HepG2 (cell line): ENCODE measurements at regions not wholly inside any gene's neighbourhood (a gene's known extent, or its start where the extent isn't known, plus 50 kb on each side); places are given as distances from the start of the nearest gene placed in this dataset.

Source experiments
- CEBPG ChIP-seq: IDR thresholded peaks from 2 replicates; pipeline ENCODE4 v1.6.1; 2016
- EZH2 ChIP-seq: conservative IDR thresholded peaks from 2 replicates; pipeline ENCODE4 v1.6.1; 2012; ENCODE audit warnings: mild to moderate bottlenecking, low read depth, low read length, moderate library complexity
- GABPB1 ChIP-seq: IDR thresholded peaks from 2 replicates; pipeline ENCODE4 v1.6.1; 2016; ENCODE audit warnings: mild to moderate bottlenecking, missing genetic modification reagents, moderate library complexity, missing compliant biosample characterization
- HDAC2 ChIP-seq: sonication (generic); formaldehyde crosslinking; IDR thresholded peaks from 2 replicates; pipeline ENCODE4 v1.4.0; 2020; ENCODE audit warnings: missing genetic modification reagents
- MAFF ChIP-seq: IDR thresholded peaks from 2 replicates; pipeline ENCODE4 v1.6.1; 2011; ENCODE audit warnings: low read depth, low read length, improper control_type of control experiment
- RAD51 ChIP-seq: fragments of 450-650 bp; IDR thresholded peaks from 2 replicates; pipeline ENCODE4 v1.6.1; 2016; ENCODE audit warnings: borderline replicate concordance
- RXRA ChIP-seq: sonication (generic); formaldehyde crosslinking; IDR thresholded peaks from 2 replicates; pipeline ENCODE4 v1.5.1; 2020; ENCODE audit warnings: missing genetic modification reagents
- RXRB ChIP-seq: IDR thresholded peaks from 2 replicates; pipeline ENCODE4 v1.6.1; 2016; ENCODE audit warnings: borderline replicate concordance, missing genetic modification reagents, missing compliant biosample characterization
- SMAD1 ChIP-seq: sonication (generic); formaldehyde crosslinking; IDR thresholded peaks from 2 replicates; pipeline ENCODE4 v1.4.0; 2020; ENCODE audit warnings: missing genetic modification reagents, low read depth, mild to moderate bottlenecking, borderline replicate concordance
- SNAPC2 ChIP-seq: sonication (generic); formaldehyde crosslinking; IDR thresholded peaks from 2 replicates; pipeline ENCODE4 v1.8.1; 2022; ENCODE audit warnings: mild to moderate bottlenecking, missing genetic modification reagents
- SOX5 ChIP-seq: IDR thresholded peaks from 2 replicates; pipeline ENCODE4 v1.6.1; 2016; ENCODE audit warnings: borderline replicate concordance
- SP140L ChIP-seq: sonication (generic); formaldehyde crosslinking; IDR thresholded peaks from 2 replicates; pipeline ENCODE4 v1.4.0; 2020; ENCODE audit warnings: missing genetic modification reagents, borderline replicate concordance
- TARDBP ChIP-seq: sonication (generic); formaldehyde crosslinking; IDR thresholded peaks from 2 replicates; pipeline ENCODE4 v1.8.0; 2022; ENCODE audit warnings: mild to moderate bottlenecking, missing genetic modification reagents
- TBP ChIP-seq: sonication (generic); formaldehyde crosslinking; IDR thresholded peaks from 2 replicates; pipeline ENCODE4 v1.5.0; 2020; ENCODE audit warnings: missing genetic modification reagents
- TCF12 ChIP-seq, 2 experiments: fragments of 450-650 bp in 1 of 2; sonication (generic) in 1 of 2; formaldehyde crosslinking in 1 of 2; IDR thresholded peaks; 2 replicates each; pipeline versions ENCODE4 v1.6.1 to v1.8.0; 2017 to 2022; ENCODE audit warnings: antibody characterized with exemption in 1 of 2, mild to moderate bottlenecking in 1 of 2, missing genetic modification reagents in 1 of 2, moderate library complexity in 1 of 2
- ZFY ChIP-seq: sonication (generic); formaldehyde crosslinking; IDR thresholded peaks from 2 replicates; pipeline ENCODE4 v1.4.0; 2020; ENCODE audit warnings: missing genetic modification reagents
- ZNF12 ChIP-seq: sonication (generic); formaldehyde crosslinking; IDR thresholded peaks from 2 replicates; pipeline ENCODE4 v1.5.0; 2020; ENCODE audit warnings: missing genetic modification reagents
- ZNF382 ChIP-seq: sonication (generic); formaldehyde crosslinking; IDR thresholded peaks from 2 replicates; pipeline ENCODE4 v1.5.0; 2020; ENCODE audit warnings: missing genetic modification reagents, mild to moderate bottlenecking, borderline replicate concordance
- ZNF644 ChIP-seq: IDR thresholded peaks from 2 replicates; pipeline ENCODE4 v1.6.1; 2016; ENCODE audit warnings: low read depth
- ZNF672 ChIP-seq: sonication (generic); formaldehyde crosslinking; IDR thresholded peaks from 2 replicates; pipeline ENCODE4 v1.8.1; 2022; ENCODE audit warnings: missing genetic modification reagents
- ZNF761 ChIP-seq: sonication (generic); formaldehyde crosslinking; conservative IDR thresholded peaks from 2 replicates; pipeline ENCODE4 v1.4.0; 2020; ENCODE audit warnings: mild to moderate bottlenecking, missing genetic modification reagents
- ZNF792 ChIP-seq: IDR thresholded peaks from 2 replicates; pipeline ENCODE4 v1.6.1; 2016
- TF ChIP-seq, protein P1 (sequence below): sonication (generic); formaldehyde crosslinking; IDR thresholded peaks from 2 replicates; pipeline ENCODE4 v1.8.0; 2022; ENCODE audit warnings: mild to moderate bottlenecking, missing genetic modification reagents
- TF ChIP-seq, protein P2 (sequence below): sonication (generic); formaldehyde crosslinking; IDR thresholded peaks from 2 replicates; pipeline ENCODE4 v1.4.0; 2020; ENCODE audit warnings: mild to moderate bottlenecking, low read depth, missing genetic modification reagents
- TF ChIP-seq, protein P3 (sequence below): sonication (generic); formaldehyde crosslinking; IDR thresholded peaks from 2 replicates; pipeline ENCODE4 v1.4.0; 2020; ENCODE audit warnings: missing genetic modification reagents, borderline replicate concordance
- TF ChIP-seq, protein P4 (sequence below): sonication (generic); formaldehyde crosslinking; IDR thresholded peaks from 2 replicates; pipeline ENCODE4 v1.5.0; 2020; ENCODE audit warnings: missing genetic modification reagents

DNA sequence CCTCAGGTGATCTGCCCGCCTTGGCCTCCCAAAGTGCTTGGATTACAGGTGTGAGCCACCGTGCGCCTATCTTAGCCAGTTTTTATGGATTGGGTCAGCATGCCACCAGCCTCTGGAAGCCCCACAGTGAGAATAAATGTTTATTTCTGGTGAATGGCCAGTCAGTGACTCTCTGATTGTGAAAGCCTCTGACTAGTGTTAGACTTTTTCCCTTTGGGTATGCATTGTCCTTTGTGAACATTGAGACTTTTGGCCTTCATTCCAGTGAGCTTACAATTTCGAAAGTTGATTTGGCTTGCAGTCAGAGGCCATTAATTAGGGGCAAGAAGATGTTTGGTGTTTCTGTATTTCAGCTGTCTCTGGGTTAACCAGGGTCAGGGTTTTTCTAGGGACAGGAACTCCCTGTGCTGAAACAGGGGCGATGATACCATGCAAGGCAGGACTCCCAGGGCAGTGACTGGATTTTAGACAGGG lies 274.5 kb upstream of the C2CD4B start (continued):
- TF ChIP-seq, protein P1, sequence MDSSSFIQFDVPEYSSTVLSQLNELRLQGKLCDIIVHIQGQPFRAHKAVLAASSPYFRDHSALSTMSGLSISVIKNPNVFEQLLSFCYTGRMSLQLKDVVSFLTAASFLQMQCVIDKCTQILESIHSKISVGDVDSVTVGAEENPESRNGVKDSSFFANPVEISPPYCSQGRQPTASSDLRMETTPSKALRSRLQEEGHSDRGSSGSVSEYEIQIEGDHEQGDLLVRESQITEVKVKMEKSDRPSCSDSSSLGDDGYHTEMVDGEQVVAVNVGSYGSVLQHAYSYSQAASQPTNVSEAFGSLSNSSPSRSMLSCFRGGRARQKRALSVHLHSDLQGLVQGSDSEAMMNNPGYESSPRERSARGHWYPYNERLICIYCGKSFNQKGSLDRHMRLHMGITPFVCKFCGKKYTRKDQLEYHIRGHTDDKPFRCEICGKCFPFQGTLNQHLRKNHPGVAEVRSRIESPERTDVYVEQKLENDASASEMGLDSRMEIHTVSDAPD (CRISPR knock-in tag) = peak; percentile 64
- TF ChIP-seq TBP (CRISPR knock-in tag) = no peak
- peak; percentile 77 for TF ChIP-seq SOX5
- TF ChIP-seq, protein P2, sequence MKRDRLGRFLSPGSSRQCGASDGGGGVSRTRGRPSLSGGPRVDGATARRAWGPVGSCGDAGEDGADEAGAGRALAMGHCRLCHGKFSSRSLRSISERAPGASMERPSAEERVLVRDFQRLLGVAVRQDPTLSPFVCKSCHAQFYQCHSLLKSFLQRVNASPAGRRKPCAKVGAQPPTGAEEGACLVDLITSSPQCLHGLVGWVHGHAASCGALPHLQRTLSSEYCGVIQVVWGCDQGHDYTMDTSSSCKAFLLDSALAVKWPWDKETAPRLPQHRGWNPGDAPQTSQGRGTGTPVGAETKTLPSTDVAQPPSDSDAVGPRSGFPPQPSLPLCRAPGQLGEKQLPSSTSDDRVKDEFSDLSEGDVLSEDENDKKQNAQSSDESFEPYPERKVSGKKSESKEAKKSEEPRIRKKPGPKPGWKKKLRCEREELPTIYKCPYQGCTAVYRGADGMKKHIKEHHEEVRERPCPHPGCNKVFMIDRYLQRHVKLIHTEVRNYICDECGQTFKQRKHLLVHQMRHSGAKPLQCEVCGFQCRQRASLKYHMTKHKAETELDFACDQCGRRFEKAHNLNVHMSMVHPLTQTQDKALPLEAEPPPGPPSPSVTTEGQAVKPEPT (CRISPR knock-in tag) = no peak
- TF ChIP-seq TCF12 (IDR thresholded peaks at IDR 0.05) = no peak
- no peak for TF ChIP-seq TCF12 (CRISPR knock-in tag; IDR thresholded peaks at IDR 0.05)
- TF ChIP-seq RAD51 = no peak
- peak; percentile 67 for TF ChIP-seq CEBPG (CRISPR knock-in tag)
- TF ChIP-seq ZNF12 = no peak
- TF ChIP-seq, protein P3, sequence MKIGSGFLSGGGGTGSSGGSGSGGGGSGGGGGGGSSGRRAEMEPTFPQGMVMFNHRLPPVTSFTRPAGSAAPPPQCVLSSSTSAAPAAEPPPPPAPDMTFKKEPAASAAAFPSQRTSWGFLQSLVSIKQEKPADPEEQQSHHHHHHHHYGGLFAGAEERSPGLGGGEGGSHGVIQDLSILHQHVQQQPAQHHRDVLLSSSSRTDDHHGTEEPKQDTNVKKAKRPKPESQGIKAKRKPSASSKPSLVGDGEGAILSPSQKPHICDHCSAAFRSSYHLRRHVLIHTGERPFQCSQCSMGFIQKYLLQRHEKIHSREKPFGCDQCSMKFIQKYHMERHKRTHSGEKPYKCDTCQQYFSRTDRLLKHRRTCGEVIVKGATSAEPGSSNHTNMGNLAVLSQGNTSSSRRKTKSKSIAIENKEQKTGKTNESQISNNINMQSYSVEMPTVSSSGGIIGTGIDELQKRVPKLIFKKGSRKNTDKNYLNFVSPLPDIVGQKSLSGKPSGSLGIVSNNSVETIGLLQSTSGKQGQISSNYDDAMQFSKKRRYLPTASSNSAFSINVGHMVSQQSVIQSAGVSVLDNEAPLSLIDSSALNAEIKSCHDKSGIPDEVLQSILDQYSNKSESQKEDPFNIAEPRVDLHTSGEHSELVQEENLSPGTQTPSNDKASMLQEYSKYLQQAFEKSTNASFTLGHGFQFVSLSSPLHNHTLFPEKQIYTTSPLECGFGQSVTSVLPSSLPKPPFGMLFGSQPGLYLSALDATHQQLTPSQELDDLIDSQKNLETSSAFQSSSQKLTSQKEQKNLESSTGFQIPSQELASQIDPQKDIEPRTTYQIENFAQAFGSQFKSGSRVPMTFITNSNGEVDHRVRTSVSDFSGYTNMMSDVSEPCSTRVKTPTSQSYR (CRISPR knock-in tag) = no peak
- no peak for TF ChIP-seq MAFF
- no peak for TF ChIP-seq EZH2
- peak; percentile 33; the same call in 1 of the 2 replicates for TF ChIP-seq HDAC2 (CRISPR knock-in tag)
- no peak for TF ChIP-seq ZNF382 (CRISPR knock-in tag)
- TF ChIP-seq GABPB1 (CRISPR knock-in tag) = no peak
- TF ChIP-seq RXRB (CRISPR knock-in tag) = peak; percentile 75
- no peak for TF ChIP-seq ZNF672
- TF ChIP-seq SP140L (CRISPR knock-in tag) = no peak
- TF ChIP-seq TARDBP (CRISPR knock-in tag) = peak; percentile 31; the same call in 1 of the 2 replicates
- no peak for TF ChIP-seq ZNF792 (CRISPR knock-in tag)
- no peak for TF ChIP-seq SMAD1 (CRISPR knock-in tag)
- no peak for TF ChIP-seq ZNF761 (CRISPR knock-in tag)
- no peak for TF ChIP-seq ZFY (CRISPR knock-in tag)
- TF ChIP-seq SNAPC2 = no peak
- TF ChIP-seq, protein P4, sequence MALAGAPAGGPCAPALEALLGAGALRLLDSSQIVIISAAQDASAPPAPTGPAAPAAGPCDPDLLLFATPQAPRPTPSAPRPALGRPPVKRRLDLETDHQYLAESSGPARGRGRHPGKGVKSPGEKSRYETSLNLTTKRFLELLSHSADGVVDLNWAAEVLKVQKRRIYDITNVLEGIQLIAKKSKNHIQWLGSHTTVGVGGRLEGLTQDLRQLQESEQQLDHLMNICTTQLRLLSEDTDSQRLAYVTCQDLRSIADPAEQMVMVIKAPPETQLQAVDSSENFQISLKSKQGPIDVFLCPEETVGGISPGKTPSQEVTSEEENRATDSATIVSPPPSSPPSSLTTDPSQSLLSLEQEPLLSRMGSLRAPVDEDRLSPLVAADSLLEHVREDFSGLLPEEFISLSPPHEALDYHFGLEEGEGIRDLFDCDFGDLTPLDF (CRISPR knock-in tag) = no peak
- peak; percentile 73; the same call in 1 of the 2 replicates for TF ChIP-seq RXRA (CRISPR knock-in tag)
- TF ChIP-seq ZNF644 (CRISPR knock-in tag) = peak; percentile 35; the same call in 1 of the 2 replicates
